Fibroblast of peridontal ligament (primary cell): ENCODE measurements at regions not wholly inside any gene's neighbourhood (a gene's known extent, or its start where the extent isn't known, plus 50 kb on each side); places are given as distances from the start of the nearest gene placed in this dataset.
"Not testable (repeated sequence)": the region's sequence is repeated elsewhere in the genome, so short reads cannot be mapped to it uniquely, and the experiment has no call there.

ENCODE experiments used
- DNase-seq: peaks from one replicate; pipeline ENCODE4 v3.0.0-alpha.2; 2010; ENCODE audit errors: extremely low read depth

DNA sequence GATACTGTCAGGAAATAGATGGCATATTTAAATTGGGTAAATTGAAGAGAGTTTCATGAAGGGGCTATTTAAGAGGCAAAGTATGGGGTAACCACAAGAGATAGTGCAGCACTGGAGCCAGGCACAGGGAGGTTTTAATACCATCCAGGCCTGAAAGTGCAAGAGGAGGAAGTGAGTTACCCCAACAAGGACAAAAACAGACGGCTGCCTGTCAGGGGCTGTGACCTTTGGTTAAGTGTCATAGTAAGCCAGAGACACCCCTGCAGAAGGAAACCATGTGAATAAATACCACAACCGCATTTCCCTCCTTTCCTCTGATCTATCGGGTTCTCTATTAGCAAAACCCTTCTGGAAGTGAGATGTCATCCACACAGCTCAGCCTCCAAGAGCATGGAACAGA is 122.0 kb upstream of the DHRS4 start:
- DNase-seq, result no peak

- no peak for DNase-seq
Observed at GRCh38 chr14:23861666-23862065, 91.9 kb upstream of the DHRS4 start.

- DNase-seq, result no peak
Observed at GRCh38 chr14:23862513-23862912, 91.1 kb upstream of the DHRS4 start.

- no peak for DNase-seq
Observed at GRCh38 chr14:23863836-23864235, 89.7 kb upstream of the DHRS4 start.

DNA sequence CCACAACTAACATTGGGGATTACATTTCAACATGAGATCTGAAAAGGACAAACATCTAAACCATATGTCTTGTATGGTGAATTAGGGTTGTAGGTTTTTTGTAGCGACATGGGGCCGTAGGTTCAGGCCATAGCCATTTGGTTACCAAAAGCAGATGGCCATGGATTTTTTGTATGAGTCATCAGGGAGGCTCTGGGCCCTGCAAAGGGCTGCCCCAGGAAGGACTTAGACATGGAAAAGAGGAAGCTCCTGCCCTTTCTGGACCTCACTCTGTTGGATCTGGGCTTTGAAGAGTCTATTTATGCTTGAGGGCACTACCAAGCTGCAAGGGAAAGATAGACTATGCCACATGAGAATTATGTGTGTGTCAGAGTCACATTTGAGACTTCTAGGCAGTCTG is 89.3 kb upstream of the DHRS4 start:
- no peak for DNase-seq

DNA sequence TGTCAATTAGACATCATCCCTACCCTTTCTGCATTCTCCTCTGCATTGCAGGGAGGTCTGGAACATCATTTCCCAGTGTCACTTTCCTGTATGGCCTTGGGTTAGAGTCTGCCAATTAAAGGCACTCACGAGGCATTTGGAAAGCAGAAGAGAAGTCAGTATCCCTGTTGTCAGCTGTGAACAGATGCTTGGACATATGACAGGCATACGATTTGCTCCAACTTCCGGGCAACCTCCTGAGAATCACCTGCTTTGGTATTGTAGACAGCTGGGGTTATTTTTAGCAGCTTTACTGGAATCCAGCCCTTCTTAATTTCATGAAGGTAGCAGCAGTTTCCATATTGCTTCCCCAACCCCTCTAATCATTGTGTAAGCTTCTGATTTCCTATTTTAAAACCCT is 88.7 kb upstream of the DHRS4 start:
- DNase-seq, result no peak

- DNase-seq, result no peak
Observed at GRCh38 chr14:23865502-23865901, 88.1 kb upstream of the DHRS4 start.

- no peak for DNase-seq
Observed at GRCh38 chr14:23866269-23866668, 87.3 kb upstream of the DHRS4 start.

- DNase-seq, result no peak
Observed at GRCh38 chr14:23869078-23869719, 84.4 kb upstream of the DHRS4 start.

GRCh38 chr14:23876160-23876750 is 77.3 kb upstream of the DHRS4 start:
- no peak for DNase-seq

DNA sequence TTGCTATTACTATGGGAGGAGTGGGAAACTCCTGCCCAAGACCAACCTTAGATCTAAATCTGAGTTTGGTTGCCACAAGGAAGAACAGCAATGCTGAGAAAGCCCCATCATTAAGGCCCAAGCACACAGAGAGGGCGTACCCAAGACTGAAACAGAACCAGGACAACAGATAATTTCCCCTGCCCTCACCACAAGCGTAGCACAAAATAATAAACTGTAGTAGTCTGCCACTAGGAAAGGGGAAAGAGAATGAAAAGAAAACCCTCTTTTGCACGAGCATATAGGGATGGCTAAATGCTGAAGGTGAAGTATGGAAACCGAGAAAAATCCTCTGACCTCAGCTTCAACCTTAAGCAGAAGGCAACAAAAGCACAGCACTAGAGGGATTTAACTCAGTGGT is 76.5 kb upstream of the DHRS4 start:
- no peak for DNase-seq

GRCh38 chr14:23877538-23878180 is 75.9 kb upstream of the DHRS4 start:
- DNase-seq, result no peak

- DNase-seq, result no peak
Observed at GRCh38 chr14:23881282-23881681, 72.3 kb upstream of the DHRS4 start.

GRCh38 chr14:23883684-23884540 is 69.7 kb upstream of the DHRS4 start:
- DNase-seq, result no peak

DNA sequence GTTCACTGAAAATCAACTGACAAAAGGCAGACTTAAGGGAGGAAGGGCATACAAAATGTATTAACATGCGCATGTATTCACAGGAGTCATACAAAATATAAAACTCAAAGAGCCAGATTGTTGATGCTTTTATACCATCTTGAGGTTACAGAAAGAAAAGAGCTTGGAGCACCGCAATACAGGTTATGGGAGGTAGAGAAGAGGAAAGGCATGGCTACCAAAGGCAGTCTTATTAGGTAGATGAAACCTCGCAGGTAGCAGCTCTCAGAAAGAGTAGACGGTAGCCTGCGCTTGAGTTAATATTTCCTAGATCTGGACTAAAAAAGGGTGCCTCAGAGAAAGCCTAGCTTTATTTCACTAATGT is 69.0 kb upstream of the DHRS4 start:
- DNase-seq, result no peak

- no peak for DNase-seq
Observed at GRCh38 chr14:23887536-23887935, 66.0 kb upstream of the DHRS4 start.

GRCh38 chr14:23891717-23892116 is 61.9 kb upstream of the DHRS4 start:
- not testable (repeated sequence) for DNase-seq

DNA sequence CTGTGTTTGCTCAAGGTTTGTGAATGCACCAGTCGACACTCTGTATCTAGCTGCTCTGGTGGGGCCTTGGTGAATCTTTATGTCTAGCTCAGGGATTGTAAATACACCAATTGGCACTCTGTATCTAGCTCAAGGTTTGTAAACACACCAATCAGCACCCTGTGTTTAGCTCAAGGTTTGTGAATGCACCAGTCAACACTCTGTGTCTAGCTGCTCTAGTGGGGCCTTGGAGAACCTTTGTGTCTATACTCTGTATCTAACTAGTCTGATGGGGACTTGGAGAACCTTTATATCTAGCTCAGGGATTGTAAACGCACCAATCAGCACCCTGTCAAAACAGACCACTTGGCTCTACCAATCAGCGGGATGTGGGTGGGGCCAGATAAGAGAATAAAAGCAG is 61.3 kb upstream of the DHRS4 start:
- not testable (repeated sequence) for DNase-seq

- no peak for DNase-seq
Observed at GRCh38 chr14:23894362-23895052, 59.1 kb upstream of the DHRS4 start.

DNA sequence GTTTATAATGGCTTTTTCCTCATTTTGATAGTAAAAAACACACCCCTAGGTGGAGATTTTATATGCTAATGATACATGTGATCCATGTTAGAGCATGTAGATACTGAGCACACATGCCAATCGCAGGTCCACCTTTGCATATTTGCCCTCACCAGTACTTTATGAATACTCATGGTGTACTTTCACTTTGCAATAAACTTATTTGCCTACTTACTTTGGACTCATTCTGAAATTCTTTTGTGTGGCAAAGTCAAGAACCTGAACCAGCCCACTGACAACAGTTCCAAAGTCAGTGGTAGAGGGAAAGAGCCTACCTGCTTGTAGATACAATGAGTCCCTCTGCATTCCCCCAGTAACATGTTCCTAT is 58.5 kb upstream of the DHRS4 start:
- DNase-seq, result no peak

- DNase-seq, result peak; percentile 15
Observed at GRCh38 chr14:23895480-23895879, 58.1 kb upstream of the DHRS4 start.

DNA sequence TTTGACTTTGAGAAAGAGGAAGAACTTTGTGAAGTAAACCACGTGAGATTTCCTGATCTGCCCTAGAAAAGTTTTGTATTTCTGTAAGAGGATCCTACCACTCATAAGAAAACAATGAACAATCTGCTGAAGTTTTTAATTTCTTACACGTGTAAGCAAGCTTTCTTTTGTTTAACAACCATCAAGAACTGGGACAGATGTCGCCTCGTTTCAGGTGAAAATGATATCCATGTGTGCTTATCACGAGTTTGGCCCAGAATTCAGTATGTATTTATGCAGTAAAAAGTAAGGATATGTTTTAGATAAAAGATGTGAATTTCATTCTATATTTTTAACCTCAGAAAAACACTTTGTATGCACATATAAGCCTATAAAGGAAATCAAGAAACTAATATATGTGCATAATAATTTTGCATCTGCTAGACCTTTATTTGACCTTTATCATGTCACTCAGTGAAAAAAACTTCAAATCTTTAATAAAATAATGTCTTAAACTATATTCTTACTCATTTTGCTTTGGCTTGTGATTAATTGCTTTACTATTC is 56.9 kb upstream of the DHRS4 start:
- DNase-seq, result no peak
